C4-2B (cell line): ENCODE measurements at regions not wholly inside any gene's neighbourhood (a gene's known extent, or its start where the extent isn't known, plus 50 kb on each side); places are given as distances from the start of the nearest gene placed in this dataset.

Experiments used
- CTCF ChIP-seq: fragments of 450-650 bp; conservative IDR thresholded peaks from 2 replicates; pipeline ENCODE4 v1.5.1; 2017; ENCODE audit warnings: mild to moderate bottlenecking
- ZFX ChIP-seq: fragments of 450-650 bp; IDR thresholded peaks from 2 replicates; pipeline ENCODE4 v1.6.1; 2017

GRCh38 chr2:236861196-236861875 is 224.4 kb upstream of the COPS8 start:
- no peak for TF ChIP-seq CTCF
- TF ChIP-seq ZFX: no peak
